GM13977 (cell line): ENCODE measurements at regions not wholly inside any gene's neighbourhood (a gene's known extent, or its start where the extent isn't known, plus 50 kb on each side); places are given as distances from the start of the nearest gene placed in this dataset.
A peak's percentile ranks its signal among the peaks of the same experiment; 100 is the strongest.

Experiments used
- DNase-seq: peaks from one replicate; pipeline ENCODE4 v3.0.0; 2012; ENCODE audit warnings: low spot score
- CTCF ChIP-seq: IDR thresholded peaks from 2 replicates; pipeline ENCODE4 v1.5.1; 2012; ENCODE audit warnings: mild to moderate bottlenecking, control low read depth; ENCODE audit not compliant: insufficient read depth; ENCODE audit errors: extremely low read depth, missing control alignments
- in situ Hi-C: fragments of 300-500 bp; cut with MboI; formaldehyde crosslinking; loops from one replicate; pipeline ENCODE4 v1.12.0; 2022; ENCODE audit warnings: low sequenced_read_pairs, low pct_unique_long_range_greater_than_20kb, mixed read lengths, inconsistent platforms; ENCODE audit not compliant: unreplicated experiment

- DNase-seq: peak; percentile 32
- peak; percentile 71 for TF ChIP-seq CTCF
- in situ Hi-C loops: no loop called here
Observed at GRCh38 chr13:90867336-90867683, 480.2 kb upstream of the MIR17HG start.

- peak; percentile 65 for TF ChIP-seq CTCF
- peak; percentile 3 for DNase-seq
- in situ Hi-C loops: no loop called here
Observed at GRCh38 chr13:90868321-90868920, 479.1 kb upstream of the MIR17HG start.

GRCh38 chr13:90869580-90869979, 477.9 kb upstream of the MIR17HG start:
- in situ Hi-C loops: no loop called here
- DNase-seq: no peak
- no peak for TF ChIP-seq CTCF

- no peak for TF ChIP-seq CTCF
- no peak for DNase-seq
- in situ Hi-C loops: no loop called here
Observed at GRCh38 chr13:90872491-90873025, 474.9 kb upstream of the MIR17HG start.

- in situ Hi-C loops: no loop called here
- no peak for TF ChIP-seq CTCF
- no peak for DNase-seq
Observed at GRCh38 chr13:90880790-90881189, 466.7 kb upstream of the MIR17HG start.

GRCh38 chr13:90882551-90882950, 464.9 kb upstream of the MIR17HG start:
- DNase-seq: no peak
- in situ Hi-C loops: no loop called here
- TF ChIP-seq CTCF: no peak
